HG03097 (cell line): ENCODE measurements at regions not wholly inside any gene's neighbourhood (a gene's known extent, or its start where the extent isn't known, plus 50 kb on each side); places are given as distances from the start of the nearest gene placed in this dataset.
A peak's percentile ranks its signal among the peaks of the same experiment; 100 is the strongest.
"Not testable (repeated sequence)": the region's sequence is repeated elsewhere in the genome, so short reads cannot be mapped to it uniquely, and the experiment has no call there.

Source experiments
- ATAC-seq: cut with Tn5 transposase; IDR thresholded peaks from one replicate; pipeline ENCODE4 v1.9.1; 2021; ENCODE audit not compliant: unreplicated experiment, low FRiP score

- not testable (repeated sequence) for ATAC-seq
Measured at GRCh38 chr9:7626571-7627029, 173.0 kb downstream of the DMAC1 start.

- no peak for ATAC-seq
Measured at GRCh38 chr9:7622481-7622880, 177.1 kb downstream of the DMAC1 start.

- ATAC-seq: no peak
Measured at GRCh38 chr9:7615344-7615743, 184.2 kb downstream of the DMAC1 start.

GRCh38 chr9:7613931-7614330 is 185.6 kb downstream of the DMAC1 start:
- no peak for ATAC-seq

- ATAC-seq: no peak
Measured at GRCh38 chr9:7608261-7608660, 191.3 kb downstream of the DMAC1 start.

- no peak for ATAC-seq
Measured at GRCh38 chr9:7607421-7607820, 192.2 kb downstream of the DMAC1 start.

GRCh38 chr9:7606591-7606990 is 193.0 kb downstream of the DMAC1 start:
- no peak for ATAC-seq

- no peak for ATAC-seq
Measured at GRCh38 chr9:7601739-7602138, 197.8 kb downstream of the DMAC1 start.

- ATAC-seq: no peak
Measured at GRCh38 chr9:7597716-7598115, 201.9 kb downstream of the DMAC1 start.

- ATAC-seq: no peak
Measured at GRCh38 chr9:7592321-7593316, 207.0 kb downstream of the DMAC1 start.

GRCh38 chr9:7591501-7591900 is 208.1 kb downstream of the DMAC1 start:
- no peak for ATAC-seq

GRCh38 chr9:7580568-7580967 is 219.0 kb downstream of the DMAC1 start:
- ATAC-seq: no peak

- no peak for ATAC-seq
Measured at GRCh38 chr9:7579351-7579750, 220.2 kb downstream of the DMAC1 start.

- no peak for ATAC-seq
Measured at GRCh38 chr9:7578951-7579350, 220.6 kb downstream of the DMAC1 start.

- ATAC-seq: peak; percentile 61
Measured at GRCh38 chr9:7570107-7570720, 229.4 kb downstream of the DMAC1 start.

GRCh38 chr9:7567687-7568086 is 231.9 kb downstream of the DMAC1 start:
- no peak for ATAC-seq

GRCh38 chr9:7561527-7562080 is 238.0 kb downstream of the DMAC1 start:
- ATAC-seq: no peak

- ATAC-seq: no peak
Measured at GRCh38 chr9:7560669-7561305, 238.8 kb downstream of the DMAC1 start.

- ATAC-seq: no peak
Measured at GRCh38 chr9:7554699-7555098, 244.9 kb downstream of the DMAC1 start.

GRCh38 chr9:7552706-7553105 is 246.9 kb downstream of the DMAC1 start:
- not testable (repeated sequence) for ATAC-seq

- ATAC-seq: no peak
Measured at GRCh38 chr9:7549249-7549648, 250.3 kb downstream of the DMAC1 start.
